ENCODE measurements at regions not wholly inside any gene's neighbourhood (a gene's known extent, or its start where the extent isn't known, plus 50 kb on each side); places are given as distances from the start of the nearest gene placed in this dataset.

DNA sequence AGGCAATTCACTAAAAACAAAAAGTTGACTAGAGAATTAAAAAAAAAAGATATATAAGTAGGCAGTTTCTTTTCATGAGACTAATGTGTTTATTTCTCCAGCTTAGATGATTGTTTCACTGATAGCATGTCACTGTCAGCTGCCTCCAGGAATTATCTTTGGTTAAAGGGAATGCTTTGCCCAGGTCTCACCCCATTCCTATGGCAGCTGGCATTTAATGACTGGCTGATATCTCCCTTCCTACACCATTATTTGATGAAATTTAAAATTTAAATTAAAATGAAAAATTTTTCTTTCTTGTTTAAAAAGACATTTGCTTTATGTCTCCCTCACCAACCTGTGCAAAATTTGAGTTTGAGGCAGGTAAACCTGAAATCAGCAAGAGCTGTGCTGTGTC lies 214.5 kb upstream of the PRSS1 start:
- H3K27ac ChIP-seq, result no peak overlapping the region
- H3K36me3 ChIP-seq (replicated peaks in 1 of 2), result no peaks in the 10 kb centered on the region
- no peaks in the 10 kb centered on the region for H3K4me1 ChIP-seq (replicated peaks in 1 of 2)
- no peaks in the 10 kb centered on the region for H3K9me3 ChIP-seq (replicated peaks in 1 of 3)
- intact Hi-C loops (cut with DNase I), result no loop called here
- no peak for DNase-seq
- no peak overlapping the region for H3K4me3 ChIP-seq
- no peak for TF ChIP-seq POLR2A (IDR thresholded peaks at IDR 0.05)
- TF ChIP-seq, protein P1, sequence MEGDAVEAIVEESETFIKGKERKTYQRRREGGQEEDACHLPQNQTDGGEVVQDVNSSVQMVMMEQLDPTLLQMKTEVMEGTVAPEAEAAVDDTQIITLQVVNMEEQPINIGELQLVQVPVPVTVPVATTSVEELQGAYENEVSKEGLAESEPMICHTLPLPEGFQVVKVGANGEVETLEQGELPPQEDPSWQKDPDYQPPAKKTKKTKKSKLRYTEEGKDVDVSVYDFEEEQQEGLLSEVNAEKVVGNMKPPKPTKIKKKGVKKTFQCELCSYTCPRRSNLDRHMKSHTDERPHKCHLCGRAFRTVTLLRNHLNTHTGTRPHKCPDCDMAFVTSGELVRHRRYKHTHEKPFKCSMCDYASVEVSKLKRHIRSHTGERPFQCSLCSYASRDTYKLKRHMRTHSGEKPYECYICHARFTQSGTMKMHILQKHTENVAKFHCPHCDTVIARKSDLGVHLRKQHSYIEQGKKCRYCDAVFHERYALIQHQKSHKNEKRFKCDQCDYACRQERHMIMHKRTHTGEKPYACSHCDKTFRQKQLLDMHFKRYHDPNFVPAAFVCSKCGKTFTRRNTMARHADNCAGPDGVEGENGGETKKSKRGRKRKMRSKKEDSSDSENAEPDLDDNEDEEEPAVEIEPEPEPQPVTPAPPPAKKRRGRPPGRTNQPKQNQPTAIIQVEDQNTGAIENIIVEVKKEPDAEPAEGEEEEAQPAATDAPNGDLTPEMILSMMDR (IDR thresholded peaks at IDR 0.05), result no peak
- no peaks in the 10 kb centered on the region for H3K27me3 ChIP-seq

DNA sequence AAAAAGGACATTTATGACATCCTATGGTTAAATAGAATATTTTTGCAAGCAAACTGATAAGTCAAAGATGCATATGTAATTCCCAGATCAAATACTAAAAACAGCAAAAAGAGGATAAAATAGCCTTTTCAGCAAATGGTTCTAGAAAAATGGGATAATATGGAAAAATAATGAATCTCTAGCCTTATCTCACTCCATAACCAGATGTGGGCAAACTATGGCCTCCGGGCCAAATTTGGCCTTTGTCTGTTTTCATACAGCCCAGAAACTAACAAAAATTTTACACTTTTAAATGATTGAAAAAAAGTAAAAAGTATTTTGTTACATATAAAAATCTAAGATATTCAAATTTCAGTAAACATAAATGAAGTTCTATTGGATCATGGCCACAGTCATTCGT lies 215.4 kb upstream of the PRSS1 start:
- TF ChIP-seq, protein P1 (IDR thresholded peaks at IDR 0.05), result no peak
- no peak for TF ChIP-seq POLR2A (IDR thresholded peaks at IDR 0.05)
- no peaks in the 10 kb centered on the region for H3K36me3 ChIP-seq (replicated peaks in 1 of 2)
- intact Hi-C loops (cut with DNase I), result no loop called here
- H3K9me3 ChIP-seq (replicated peaks in 1 of 3), result no peaks in the 10 kb centered on the region
- H3K4me3 ChIP-seq, result no peak overlapping the region
- H3K27ac ChIP-seq, result no peak overlapping the region
- WGBS, 4 donors, result 82 to 88% (median 83%) methylated on average over 2 of the region's 2 CpGs
- no peaks in the 10 kb centered on the region for H3K4me1 ChIP-seq (replicated peaks in 1 of 2)
- DNase-seq, result no peak
- H3K27me3 ChIP-seq, result no peaks in the 10 kb centered on the region

DNA sequence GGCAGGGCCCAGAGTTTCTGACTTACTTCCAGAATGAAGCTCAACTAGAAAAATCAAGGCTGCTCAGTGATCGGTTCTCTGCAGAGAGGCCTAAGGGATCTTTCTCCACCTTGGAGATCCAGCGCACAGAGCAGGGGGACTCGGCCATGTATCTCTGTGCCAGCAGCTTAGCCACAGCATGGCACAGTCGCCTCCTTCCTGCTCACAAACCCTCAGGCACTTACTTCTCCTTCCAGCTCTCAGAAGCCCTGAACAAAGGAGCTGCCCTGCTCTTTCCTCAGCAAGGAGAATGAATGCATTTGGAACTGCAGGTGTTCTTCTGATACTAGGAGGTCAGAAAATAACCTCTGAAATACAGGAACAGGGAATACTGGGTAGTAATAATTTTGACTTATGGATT lies 219.7 kb upstream of the PRSS1 start:
- Histone ChIP-seq H3K36me3 (replicated peaks in 1 of 2) (no peaks in the 10 kb centered on the region), H3K4me3 (no peak overlapping the region), H3K27me3 (no peaks in the 10 kb centered on the region), H3K27ac (no peak overlapping the region), H3K4me1 (replicated peaks in 1 of 2) (no peaks in the 10 kb centered on the region), H3K9me3 (replicated peaks in 1 of 3) (no peaks in the 10 kb centered on the region)
- intact Hi-C loops (cut with DNase I), result no loop called here
- no peak for TF ChIP-seq POLR2A (IDR thresholded peaks at IDR 0.05)
- TF ChIP-seq, protein P1 (IDR thresholded peaks at IDR 0.05), result no peak
- 60 to 80% (median 65%) methylated on average over 2 to 4 of the region's 4 CpGs for WGBS, 4 donors
- no peak for DNase-seq

DNA sequence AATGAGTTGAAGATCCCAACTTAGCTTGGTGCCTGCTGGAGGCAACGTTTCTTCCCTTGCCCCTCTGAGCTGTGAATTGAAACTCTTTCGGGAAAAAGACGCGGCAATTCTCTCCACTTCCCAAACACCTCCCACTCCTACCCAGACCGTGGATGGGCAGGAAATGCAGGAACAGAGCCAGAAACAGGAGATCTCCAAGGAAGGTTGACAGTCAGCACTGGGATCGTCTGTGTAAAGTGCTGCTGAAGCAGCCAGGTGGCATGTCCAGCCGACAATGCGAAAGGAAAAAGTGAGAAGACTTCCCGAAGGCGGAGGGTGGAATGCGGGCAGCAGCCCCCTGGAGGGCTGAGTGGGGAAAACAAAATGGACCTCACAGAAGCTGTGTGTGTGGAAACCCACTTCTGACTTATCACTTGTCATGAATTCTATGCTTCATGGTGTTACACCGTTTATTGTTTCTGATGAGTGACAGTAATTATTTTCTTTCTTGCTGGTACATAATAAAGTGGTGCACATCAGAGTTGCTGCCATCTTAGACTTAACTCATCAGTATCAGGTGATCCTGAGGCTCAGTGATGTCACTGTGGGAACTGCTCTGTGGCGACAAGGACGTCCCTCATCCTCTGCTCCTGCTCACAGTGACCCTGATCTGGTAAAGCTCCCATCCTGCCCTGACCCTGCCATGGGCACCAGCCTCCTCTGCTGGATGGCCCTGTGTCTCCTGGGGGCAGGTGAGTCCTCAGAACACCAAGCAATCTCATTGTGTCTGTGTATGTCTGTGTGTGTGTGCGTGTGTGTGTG lies 220.5 kb upstream of the PRSS1 start:
- intact Hi-C loops (cut with DNase I), result no loop called here
- Histone ChIP-seq H3K27ac (no peak overlapping the region), H3K4me3 (no peak overlapping the region), H3K4me1 (replicated peaks in 1 of 2) (no peaks in the 10 kb centered on the region), H3K27me3 (no peaks in the 10 kb centered on the region), H3K9me3 (replicated peaks in 1 of 3) (no peaks in the 10 kb centered on the region), H3K36me3 (replicated peaks in 1 of 2) (no peaks in the 10 kb centered on the region)
- WGBS, 4 donors, result 57 to 63% (median 59%) methylated on average over 14 to 15 of the region's 15 CpGs
- no peak for TF ChIP-seq POLR2A (IDR thresholded peaks at IDR 0.05)
- TF ChIP-seq, protein P1 (IDR thresholded peaks at IDR 0.05), result no peak
- DNase-seq, result no peak
